ENCODE measurements at regions not wholly inside any gene's neighbourhood (a gene's known extent, or its start where the extent isn't known, plus 50 kb on each side); places are given as distances from the start of the nearest gene placed in this dataset.

- Histone ChIP-seq H3K4me2 (replicated peaks; ENCODE audit: extremely low read depth, low read length, poor library complexity, severe bottlenecking) (no peak overlapping the region), H4K20me1 (ENCODE audit: insufficient read depth, low read length) (peaks cover 100% of the 10 kb centered on the region), H3K9ac (ENCODE audit: insufficient read depth, low read length, poor library complexity, severe bottlenecking) (no peak overlapping the region), H3K4me1 (ENCODE audit: control insufficient read depth in 1 of 2, insufficient read depth in 2 of 2, low read length in 2 of 2) (no peaks in the 10 kb centered on the region), H2AFZ (ENCODE audit: insufficient read depth, low read depth, low read length, poor library complexity, severe bottlenecking) (no peak overlapping the region), H3K4me3 (replicated peaks in 1 of 3; ENCODE audit: low read depth in 2 of 3, low read length in 3 of 3) (no peak overlapping the region), H3K27ac (ENCODE audit: low read depth in 1 of 2, low read length in 2 of 2) (no peak overlapping the region), H3K36me3 (replicated peaks in 1 of 2; ENCODE audit: control insufficient read depth in 1 of 2, insufficient read depth in 2 of 2, low read length in 2 of 2) (no peaks in the 10 kb centered on the region), H3K79me2 (ENCODE audit: insufficient read depth, low read length) (no peaks in the 10 kb centered on the region), H3K9me3 (replicated peaks in 1 of 2; ENCODE audit: control insufficient read depth in 1 of 2, insufficient read depth in 1 of 2, low read length in 2 of 2) (no peaks in the 10 kb centered on the region), H3K27me3 (ENCODE audit: control insufficient read depth in 2 of 2, insufficient read depth in 2 of 2, low read length in 2 of 2) (no peaks in the 10 kb centered on the region)
- 100% methylated on average over 1 of the region's 1 CpG for WGBS (ENCODE audit: insufficient coverage)
- TF ChIP-seq, protein P1, sequence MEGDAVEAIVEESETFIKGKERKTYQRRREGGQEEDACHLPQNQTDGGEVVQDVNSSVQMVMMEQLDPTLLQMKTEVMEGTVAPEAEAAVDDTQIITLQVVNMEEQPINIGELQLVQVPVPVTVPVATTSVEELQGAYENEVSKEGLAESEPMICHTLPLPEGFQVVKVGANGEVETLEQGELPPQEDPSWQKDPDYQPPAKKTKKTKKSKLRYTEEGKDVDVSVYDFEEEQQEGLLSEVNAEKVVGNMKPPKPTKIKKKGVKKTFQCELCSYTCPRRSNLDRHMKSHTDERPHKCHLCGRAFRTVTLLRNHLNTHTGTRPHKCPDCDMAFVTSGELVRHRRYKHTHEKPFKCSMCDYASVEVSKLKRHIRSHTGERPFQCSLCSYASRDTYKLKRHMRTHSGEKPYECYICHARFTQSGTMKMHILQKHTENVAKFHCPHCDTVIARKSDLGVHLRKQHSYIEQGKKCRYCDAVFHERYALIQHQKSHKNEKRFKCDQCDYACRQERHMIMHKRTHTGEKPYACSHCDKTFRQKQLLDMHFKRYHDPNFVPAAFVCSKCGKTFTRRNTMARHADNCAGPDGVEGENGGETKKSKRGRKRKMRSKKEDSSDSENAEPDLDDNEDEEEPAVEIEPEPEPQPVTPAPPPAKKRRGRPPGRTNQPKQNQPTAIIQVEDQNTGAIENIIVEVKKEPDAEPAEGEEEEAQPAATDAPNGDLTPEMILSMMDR (IDR thresholded peaks at IDR 0.05) = no peak
- Mint-ChIP-seq H3K9me3 (peaks cover 0 to 7% (median 3%) of the 10 kb centered on the region in 7 donors), H3K36me3 (peaks cover 18 to 39% of the 10 kb centered on the region in 2 donors), H3K4me1 (peaks cover 3% of the 10 kb centered on the region), H3K27me3 (ENCODE audit: low read depth in 3 of 3) (peaks cover 0 to 3% (median 0%) of the 10 kb centered on the region in 3 donors), H3K4me3 (no peak overlapping the region), H3K27ac (no peak overlapping the region)
- intact Hi-C loops (cut with micrococcal nuclease) = no loop called here
- no peak for DNase-seq
Measured at GRCh38 chr7:131046246-131046645, 281.4 kb upstream of the MKLN1 start.

GRCh38 chr7:131047651-131048304, 279.9 kb upstream of the MKLN1 start:
- no peaks in the 10 kb centered on the region for H3K27me3 ChIP-seq (ENCODE audit: control insufficient read depth in 2 of 2, insufficient read depth in 2 of 2, low read length in 2 of 2)
- DNase-seq = no peak
- H3K9ac ChIP-seq (ENCODE audit: insufficient read depth, low read length, poor library complexity, severe bottlenecking) = no peak overlapping the region
- Mint-ChIP-seq H3K9me3 (peaks cover 0 to 7% (median 3%) of the 10 kb centered on the region in 7 donors), H3K27ac (no peak overlapping the region), H3K36me3 (peaks cover 15 to 35% of the 10 kb centered on the region in 2 donors), H3K4me3 (no peak overlapping the region), H3K27me3 (ENCODE audit: low read depth in 3 of 3) (peaks cover 0 to 3% (median 0%) of the 10 kb centered on the region in 3 donors), H3K4me1 (peaks cover 8% of the 10 kb centered on the region)
- H3K4me2 ChIP-seq (replicated peaks; ENCODE audit: extremely low read depth, low read length, poor library complexity, severe bottlenecking) = no peak overlapping the region
- H3K36me3 ChIP-seq (replicated peaks in 1 of 2; ENCODE audit: control insufficient read depth in 1 of 2, insufficient read depth in 2 of 2, low read length in 2 of 2) = no peaks in the 10 kb centered on the region
- H4K20me1 ChIP-seq (ENCODE audit: insufficient read depth, low read length) = peaks cover 100% of the 10 kb centered on the region
- no peaks in the 10 kb centered on the region for H3K9me3 ChIP-seq (replicated peaks in 1 of 2; ENCODE audit: control insufficient read depth in 1 of 2, insufficient read depth in 1 of 2, low read length in 2 of 2)
- no peak overlapping the region for H3K27ac ChIP-seq (ENCODE audit: low read depth in 1 of 2, low read length in 2 of 2)
- no peaks in the 10 kb centered on the region for H3K79me2 ChIP-seq (ENCODE audit: insufficient read depth, low read length)
- H3K4me3 ChIP-seq (replicated peaks in 1 of 3; ENCODE audit: low read depth in 2 of 3, low read length in 3 of 3) = no peak overlapping the region
- no peaks in the 10 kb centered on the region for H3K4me1 ChIP-seq (ENCODE audit: control insufficient read depth in 1 of 2, insufficient read depth in 2 of 2, low read length in 2 of 2)
- TF ChIP-seq, protein P1 (IDR thresholded peaks at IDR 0.05) = no peak
- intact Hi-C loops (cut with micrococcal nuclease) = no loop called here
- WGBS (ENCODE audit: insufficient coverage) = no CpG with 5 or more reads among the region's 2 CpGs
- no peak overlapping the region for H2AFZ ChIP-seq (ENCODE audit: insufficient read depth, low read depth, low read length, poor library complexity, severe bottlenecking)

All from CD14-positive monocyte (primary cell).